ENCODE measurements at regions not wholly inside any gene's neighbourhood (a gene's known extent, or its start where the extent isn't known, plus 50 kb on each side); places are given as distances from the start of the nearest gene placed in this dataset.

DNA sequence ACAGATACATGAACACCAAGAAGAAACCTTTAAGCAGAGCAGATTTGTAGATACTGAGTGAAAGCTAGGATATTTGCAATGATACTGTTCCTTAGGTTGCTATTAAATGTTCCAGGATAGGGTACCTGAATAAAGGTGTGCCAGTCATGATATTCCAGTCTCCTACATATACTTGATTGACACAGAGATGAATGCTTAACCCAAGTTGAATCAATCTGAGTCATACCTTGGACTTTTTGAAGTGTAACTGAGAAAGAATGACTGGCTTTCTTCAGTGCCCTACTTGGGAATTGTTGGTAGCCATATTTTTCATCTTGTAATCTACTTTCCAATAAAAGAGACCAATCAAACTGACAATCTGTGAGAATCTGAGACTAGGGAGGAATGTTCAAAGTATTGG is 805.7 kb upstream of the GHITM start:
- TF ChIP-seq, protein P1, sequence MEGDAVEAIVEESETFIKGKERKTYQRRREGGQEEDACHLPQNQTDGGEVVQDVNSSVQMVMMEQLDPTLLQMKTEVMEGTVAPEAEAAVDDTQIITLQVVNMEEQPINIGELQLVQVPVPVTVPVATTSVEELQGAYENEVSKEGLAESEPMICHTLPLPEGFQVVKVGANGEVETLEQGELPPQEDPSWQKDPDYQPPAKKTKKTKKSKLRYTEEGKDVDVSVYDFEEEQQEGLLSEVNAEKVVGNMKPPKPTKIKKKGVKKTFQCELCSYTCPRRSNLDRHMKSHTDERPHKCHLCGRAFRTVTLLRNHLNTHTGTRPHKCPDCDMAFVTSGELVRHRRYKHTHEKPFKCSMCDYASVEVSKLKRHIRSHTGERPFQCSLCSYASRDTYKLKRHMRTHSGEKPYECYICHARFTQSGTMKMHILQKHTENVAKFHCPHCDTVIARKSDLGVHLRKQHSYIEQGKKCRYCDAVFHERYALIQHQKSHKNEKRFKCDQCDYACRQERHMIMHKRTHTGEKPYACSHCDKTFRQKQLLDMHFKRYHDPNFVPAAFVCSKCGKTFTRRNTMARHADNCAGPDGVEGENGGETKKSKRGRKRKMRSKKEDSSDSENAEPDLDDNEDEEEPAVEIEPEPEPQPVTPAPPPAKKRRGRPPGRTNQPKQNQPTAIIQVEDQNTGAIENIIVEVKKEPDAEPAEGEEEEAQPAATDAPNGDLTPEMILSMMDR (IDR thresholded peaks at IDR 0.05; ENCODE audit: low read depth, low read length) = no peak
- no peak overlapping the region for H3K27ac ChIP-seq

GRCh38 chr10:83343676-83344075 is 795.6 kb upstream of the GHITM start:
- H3K27me3 ChIP-seq (ENCODE audit: insufficient read depth, low read depth, severe bottlenecking) = no peaks in the 10 kb centered on the region
- DNase-seq = no peak
- TF ChIP-seq, protein P1 (IDR thresholded peaks at IDR 0.05; ENCODE audit: low read depth, low read length) = no peak
- H3K4me3 ChIP-seq (ENCODE audit: low read depth, low read length) = no peak overlapping the region
- no peak overlapping the region for H3K27ac ChIP-seq
- H3K36me3 ChIP-seq = no peaks in the 10 kb centered on the region
- peaks cover 2% of the 10 kb centered on the region for H3K9me3 ChIP-seq (ENCODE audit: severe bottlenecking)

More for the DNA sequence above, 805.7 kb upstream of the GHITM start:
- no peak overlapping the region for H3K4me3 ChIP-seq (ENCODE audit: low read depth, low read length)
- no peak for DNase-seq
- no peaks in the 10 kb centered on the region for H3K9me3 ChIP-seq (ENCODE audit: severe bottlenecking)
- no peaks in the 10 kb centered on the region for H3K36me3 ChIP-seq
- no peaks in the 10 kb centered on the region for H3K27me3 ChIP-seq (ENCODE audit: insufficient read depth, low read depth, severe bottlenecking)

GRCh38 chr10:83346266-83346910 is 792.9 kb upstream of the GHITM start:
- TF ChIP-seq, protein P1 (IDR thresholded peaks at IDR 0.05; ENCODE audit: low read depth, low read length) = no peak

DNA sequence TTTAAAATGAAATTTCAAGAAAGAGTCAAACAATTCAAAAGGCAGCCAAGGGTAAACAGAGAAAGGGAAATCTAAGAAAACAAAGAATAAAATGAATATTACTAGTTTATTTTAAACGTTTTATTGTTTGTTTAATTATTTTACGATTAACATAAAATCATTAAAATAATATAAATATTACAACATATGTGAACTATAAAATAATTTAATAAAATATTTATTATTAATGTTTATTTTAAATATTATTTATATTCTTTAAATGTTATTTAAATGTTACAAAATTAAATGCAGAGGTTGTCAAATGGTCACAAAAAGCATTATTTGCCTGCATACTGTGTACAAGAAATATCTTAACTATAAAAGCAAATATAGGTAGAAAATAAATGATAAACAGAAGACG is 786.7 kb upstream of the GHITM start:
- TF ChIP-seq, protein P1 (IDR thresholded peaks at IDR 0.05; ENCODE audit: low read depth, low read length) = no peak
- H3K27me3 ChIP-seq (ENCODE audit: insufficient read depth, low read depth, severe bottlenecking) = no peaks in the 10 kb centered on the region
- H3K4me3 ChIP-seq (ENCODE audit: low read depth, low read length) = no peak overlapping the region
- H3K9me3 ChIP-seq (ENCODE audit: severe bottlenecking) = peaks cover 3% of the 10 kb centered on the region
- H3K27ac ChIP-seq = no peak overlapping the region
- no peaks in the 10 kb centered on the region for H3K36me3 ChIP-seq
- DNase-seq = no peak

More at GRCh38 chr10:83346266-83346910, 792.9 kb upstream of the GHITM start:
- H3K9me3 ChIP-seq (ENCODE audit: severe bottlenecking) = peaks cover 2% of the 10 kb centered on the region
- H3K27ac ChIP-seq = no peak overlapping the region
- no peaks in the 10 kb centered on the region for H3K36me3 ChIP-seq
- no peak overlapping the region for H3K4me3 ChIP-seq (ENCODE audit: low read depth, low read length)
- no peak for DNase-seq
- H3K27me3 ChIP-seq (ENCODE audit: insufficient read depth, low read depth, severe bottlenecking) = no peaks in the 10 kb centered on the region

GRCh38 chr10:83354456-83354855 is 784.9 kb upstream of the GHITM start:
- Histone ChIP-seq H3K9me3 (ENCODE audit: severe bottlenecking) (peaks cover 3% of the 10 kb centered on the region), H3K36me3 (no peaks in the 10 kb centered on the region)

More at GRCh38 chr10:83354456-83354855, 784.9 kb upstream of the GHITM start:
- Histone ChIP-seq H3K27me3 (ENCODE audit: insufficient read depth, low read depth, severe bottlenecking) (no peaks in the 10 kb centered on the region), H3K27ac (no peak overlapping the region), H3K4me3 (ENCODE audit: low read depth, low read length) (no peak overlapping the region)
- no peak for DNase-seq
- TF ChIP-seq, protein P1 (IDR thresholded peaks at IDR 0.05; ENCODE audit: low read depth, low read length) = no peak
